ENCODE measurements at regions not wholly inside any gene's neighbourhood (a gene's known extent, or its start where the extent isn't known, plus 50 kb on each side); places are given as distances from the start of the nearest gene placed in this dataset.
"Not testable (repeated sequence)": the region's sequence is repeated elsewhere in the genome, so short reads cannot be mapped to it uniquely, and the experiment has no call there.

- not testable (repeated sequence) for DNase-seq
Observed at GRCh38 chr11:116666673-116667249, 106.0 kb downstream of the BUD13 start.

- no peak for DNase-seq
Observed at GRCh38 chr11:116665523-116665922, 107.3 kb downstream of the BUD13 start.

- DNase-seq = no peak
Observed at GRCh38 chr11:116661056-116661455, 111.7 kb downstream of the BUD13 start.

- DNase-seq = no peak
Observed at GRCh38 chr11:116660011-116660410, 112.8 kb downstream of the BUD13 start.

GRCh38 chr11:116658876-116659535, 113.8 kb downstream of the BUD13 start:
- no peak for DNase-seq

GRCh38 chr11:116657842-116658825, 114.7 kb downstream of the BUD13 start:
- no peak for DNase-seq

- DNase-seq = no peak
Observed at GRCh38 chr11:116656011-116656410, 116.8 kb downstream of the BUD13 start.

- DNase-seq = no peak
Observed at GRCh38 chr11:116654526-116654925, 118.3 kb downstream of the BUD13 start.

GRCh38 chr11:116653206-116653605, 119.6 kb downstream of the BUD13 start:
- DNase-seq = no peak

GRCh38 chr11:116651737-116652237, 121.0 kb downstream of the BUD13 start:
- no peak for DNase-seq

- no peak for DNase-seq
Observed at GRCh38 chr11:116651098-116651736, 121.6 kb downstream of the BUD13 start.

- no peak for DNase-seq
Observed at GRCh38 chr11:116650052-116650451, 122.7 kb downstream of the BUD13 start.

- no peak for DNase-seq
Observed at GRCh38 chr11:116649268-116649667, 123.5 kb downstream of the BUD13 start.

- no peak for DNase-seq
Observed at GRCh38 chr11:116648247-116649174, 124.3 kb downstream of the BUD13 start.

GRCh38 chr11:116647305-116648080, 125.3 kb downstream of the BUD13 start:
- no peak for DNase-seq

GRCh38 chr11:116646191-116646590, 126.6 kb downstream of the BUD13 start:
- DNase-seq = no peak

- no peak for DNase-seq
Observed at GRCh38 chr11:116644941-116645305, 127.9 kb downstream of the BUD13 start.

GRCh38 chr11:116644201-116644940, 128.4 kb downstream of the BUD13 start:
- DNase-seq = no peak

GRCh38 chr11:116643521-116643920, 129.3 kb downstream of the BUD13 start:
- DNase-seq = no peak

GRCh38 chr11:116642902-116643301, 129.9 kb downstream of the BUD13 start:
- DNase-seq = no peak

All from NCI-H1092 (cell line).